Right atrium auricular region (tissue), 2 donors: ENCODE measurements at regions not wholly inside any gene's neighbourhood (a gene's known extent, or its start where the extent isn't known, plus 50 kb on each side); places are given as distances from the start of the nearest gene placed in this dataset.

Experiments used
- DNase-seq: peaks from one replicate; pipeline ENCODE4 v3.0.0-alpha.2; 2019; ENCODE audit warnings: low spot score
- H3K27ac ChIP-seq, 2 donors: fragments of 200-600 bp; sonication (generic); 1 replicate in 1 of 2; 2 replicates in 1 of 2; pipeline ENCODE4 v1.5.1; 2016 to 2019
- H3K27me3 ChIP-seq, 2 donors: fragments of 200-600 bp; sonication (generic); one replicate each; pipeline versions ENCODE4 v1.5.1 to v1.6.0; 2017 to 2019
- H3K36me3 ChIP-seq: fragments of 200-600 bp; sonication (generic); one replicate; pipeline ENCODE4 v1.5.1; 2016
- H3K4me1 ChIP-seq, 2 donors: fragments of 200-600 bp; sonication (generic); one replicate each; pipeline versions ENCODE4 v1.5.1 to v1.6.0; 2017 to 2019
- H3K4me3 ChIP-seq, 2 donors: fragments of 200-600 bp; sonication (generic); 1 replicate in 1 of 2; 2 replicates in 1 of 2; pipeline ENCODE4 v1.5.1; 2017 to 2019; ENCODE audit warnings: mild to moderate bottlenecking in 1 of 2, moderate library complexity in 1 of 2
- H3K9me3 ChIP-seq, 2 donors: fragments of 200-600 bp; sonication (generic); one replicate each; pipeline ENCODE4 v1.5.1; 2019
- microRNA counts, 2 donors: library from miRNA; unstranded; fragments of <30 nt; microRNA quantifications; one replicate each; lab custom pipeline; 2016 to 2017
- microRNA-seq, 2 donors: library from miRNA; unstranded; fragments of <30 nt; microRNA quantifications; one replicate each; pipeline ENCODE4, GENCODE V29; 2016 to 2017; ENCODE audit warnings: borderline number of aligned reads in 2 of 2, borderline replicate concordance in 1 of 2
- TF ChIP-seq, protein P1 (sequence below), 2 donors: fragments of 200-600 bp; sonication (generic); IDR thresholded peaks; one replicate each; pipeline ENCODE4 v1.5.1; 2019; ENCODE audit warnings: antibody characterized with exemption in 2 of 2

DNA sequence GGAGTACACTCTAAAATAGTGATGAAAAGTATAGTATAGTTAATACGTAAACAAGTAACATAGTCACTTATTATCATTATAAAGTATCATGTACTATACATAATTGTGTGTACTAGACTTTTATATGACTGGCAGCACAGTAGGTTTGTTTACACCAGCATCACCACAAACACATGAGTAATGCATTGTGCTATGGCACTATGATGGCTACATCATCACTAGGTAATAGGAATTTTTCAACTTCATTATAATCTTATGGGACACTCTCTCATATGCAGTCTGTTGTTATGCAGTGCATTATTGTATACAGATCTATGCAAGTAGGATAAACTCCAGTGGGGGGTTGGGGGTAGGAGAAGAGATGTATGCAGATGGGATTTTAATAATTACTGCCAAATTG lies 52.7 kb upstream of the ELL2 start:
- Histone ChIP-seq H3K4me3 (no peak overlapping the region), H3K4me1 (no peaks in the 10 kb centered on the region), H3K27me3 (no peaks in the 10 kb centered on the region), H3K9me3 (no peaks in the 10 kb centered on the region), H3K36me3 (no peaks in the 10 kb centered on the region), H3K27ac (no peak overlapping the region)
- TF ChIP-seq, protein P1, sequence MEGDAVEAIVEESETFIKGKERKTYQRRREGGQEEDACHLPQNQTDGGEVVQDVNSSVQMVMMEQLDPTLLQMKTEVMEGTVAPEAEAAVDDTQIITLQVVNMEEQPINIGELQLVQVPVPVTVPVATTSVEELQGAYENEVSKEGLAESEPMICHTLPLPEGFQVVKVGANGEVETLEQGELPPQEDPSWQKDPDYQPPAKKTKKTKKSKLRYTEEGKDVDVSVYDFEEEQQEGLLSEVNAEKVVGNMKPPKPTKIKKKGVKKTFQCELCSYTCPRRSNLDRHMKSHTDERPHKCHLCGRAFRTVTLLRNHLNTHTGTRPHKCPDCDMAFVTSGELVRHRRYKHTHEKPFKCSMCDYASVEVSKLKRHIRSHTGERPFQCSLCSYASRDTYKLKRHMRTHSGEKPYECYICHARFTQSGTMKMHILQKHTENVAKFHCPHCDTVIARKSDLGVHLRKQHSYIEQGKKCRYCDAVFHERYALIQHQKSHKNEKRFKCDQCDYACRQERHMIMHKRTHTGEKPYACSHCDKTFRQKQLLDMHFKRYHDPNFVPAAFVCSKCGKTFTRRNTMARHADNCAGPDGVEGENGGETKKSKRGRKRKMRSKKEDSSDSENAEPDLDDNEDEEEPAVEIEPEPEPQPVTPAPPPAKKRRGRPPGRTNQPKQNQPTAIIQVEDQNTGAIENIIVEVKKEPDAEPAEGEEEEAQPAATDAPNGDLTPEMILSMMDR (IDR thresholded peaks at IDR 0.05): no peak
- DNase-seq: no peak

DNA sequence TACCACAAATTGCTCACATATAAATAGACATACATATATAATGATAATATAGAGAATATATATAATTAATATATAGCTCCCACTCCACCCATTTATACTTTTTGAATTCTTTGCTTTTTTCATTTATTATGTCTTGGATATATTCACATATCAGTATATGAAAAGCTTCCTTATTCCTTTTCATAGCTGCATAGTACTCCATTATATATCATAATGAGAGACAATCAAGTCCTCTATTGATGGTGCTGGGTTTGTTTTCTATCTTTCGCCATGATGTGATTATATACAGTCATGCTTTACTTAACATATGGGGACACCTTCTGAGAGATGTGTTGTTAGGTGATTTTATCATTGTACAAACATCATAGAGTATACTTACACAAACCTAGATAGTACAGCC lies 51.6 kb upstream of the ELL2 start:
- no peaks in the 10 kb centered on the region for H3K9me3 ChIP-seq
- no peaks in the 10 kb centered on the region for H3K36me3 ChIP-seq
- DNase-seq: no peak

DNA sequence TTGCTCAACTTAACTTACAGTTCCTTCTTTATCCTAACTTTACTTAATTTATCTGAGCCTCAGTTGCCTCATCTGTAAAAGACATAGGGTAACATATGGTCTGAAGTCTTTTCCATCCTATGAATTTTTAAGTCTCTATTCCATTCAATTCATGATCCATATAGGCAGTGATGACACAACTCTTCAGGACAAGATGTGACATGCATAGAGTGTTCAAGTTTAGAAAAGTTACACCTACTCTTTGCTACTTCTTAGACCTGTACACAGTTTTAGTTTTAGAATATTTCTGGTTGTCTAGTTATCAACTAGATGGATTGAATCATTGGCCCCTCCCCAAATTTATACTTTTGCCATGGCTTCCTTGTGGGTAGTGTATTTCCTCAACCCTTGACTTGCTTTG lies 50.7 kb upstream of the ELL2 start:
- no peaks in the 10 kb centered on the region for H3K4me1 ChIP-seq
- TF ChIP-seq, protein P1 (IDR thresholded peaks at IDR 0.05): no peak
- DNase-seq: no peak
- H3K4me3 ChIP-seq: no peak overlapping the region
- H3K9me3 ChIP-seq: no peaks in the 10 kb centered on the region
- H3K27ac ChIP-seq: no peak overlapping the region
- no peaks in the 10 kb centered on the region for H3K27me3 ChIP-seq
- H3K36me3 ChIP-seq: no peaks in the 10 kb centered on the region

More for the DNA sequence above, 51.6 kb upstream of the ELL2 start:
- Histone ChIP-seq H3K4me3 (no peak overlapping the region), H3K27me3 (no peaks in the 10 kb centered on the region), H3K4me1 (no peaks in the 10 kb centered on the region), H3K27ac (no peak overlapping the region)
- TF ChIP-seq, protein P1 (IDR thresholded peaks at IDR 0.05): no peak

MicroRNAs encoded in the stretch of these regions (microRNA counts, 767-probe panel; counts per million panel counts)
- microRNA hsa-miR-583 (lab: Ali Mortazavi, UCI): 0 to 1,062 counts per million in 2 donors

Small RNA genes in the stretch of these regions (microRNA-seq; reads per million reads assigned to microRNA genes)
- 0 reads per million in 2 donors for gene MIR583
